ENCODE measurements at regions not wholly inside any gene's neighbourhood (a gene's known extent, or its start where the extent isn't known, plus 50 kb on each side); places are given as distances from the start of the nearest gene placed in this dataset.

DNA sequence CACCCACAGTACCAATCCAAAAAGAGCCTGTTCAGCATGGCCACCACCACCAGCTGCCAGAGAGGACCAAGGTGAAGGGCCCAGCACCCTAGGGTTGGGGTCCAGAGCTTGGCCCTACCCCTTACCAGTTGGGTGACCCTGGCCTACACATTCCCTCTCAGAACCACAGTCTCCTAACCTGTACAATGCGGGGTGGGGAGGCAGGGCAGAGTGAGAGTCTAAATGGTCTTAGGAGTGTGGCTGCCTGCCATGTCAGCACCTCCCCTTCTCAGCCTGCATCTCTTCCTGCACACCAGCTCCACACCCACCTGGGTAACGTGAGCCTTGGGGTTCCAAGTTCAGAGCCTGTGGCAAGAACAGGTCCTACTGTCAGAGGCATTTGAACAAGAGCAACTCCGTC, 92.2 kb downstream of the C5orf15 start:
- H3K27ac ChIP-seq = no peak overlapping the region
- peaks cover 21 to 26% (median 24%) of the 10 kb centered on the region in 10 experiments for H3K4me1 ChIP-seq
- H3K36me3 ChIP-seq = no peaks in the 10 kb centered on the region
- TF ChIP-seq Cebpa-rat (IDR thresholded peaks at IDR 0.05) = no peak
- H4K20me1 ChIP-seq = no peaks in the 10 kb centered on the region
- H3K4me2 ChIP-seq = no peak overlapping the region
- no peak overlapping the region for H3K4me3 ChIP-seq
- no peaks in the 10 kb centered on the region for H3K27me3 ChIP-seq
- H3K9ac ChIP-seq = no peak overlapping the region
- peaks cover 0 to 22% (median 10%) of the 10 kb centered on the region in 11 experiments; a peak in 14 of 22 replicates for H3K9me3 ChIP-seq (replicated peaks in 1 of 11)

DNA sequence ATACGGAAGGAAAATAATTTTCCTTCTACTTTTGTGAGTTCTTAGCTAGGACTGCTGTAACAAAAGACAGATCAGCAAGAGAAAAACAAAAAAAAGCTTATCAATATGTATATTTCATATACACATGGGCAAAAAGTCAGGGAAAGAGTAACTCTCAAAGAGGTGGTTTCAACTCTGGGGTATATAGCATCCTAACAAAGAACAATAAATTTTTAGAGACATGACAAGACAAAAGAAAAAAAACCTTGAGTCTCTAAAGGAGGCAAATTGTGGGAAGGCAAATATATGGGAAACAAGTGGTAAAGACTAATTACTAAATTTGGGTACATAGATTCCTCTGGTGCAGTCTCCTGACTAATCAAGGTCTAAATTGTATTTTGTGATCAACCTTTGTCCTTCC, 93.2 kb downstream of the C5orf15 start:
- no peak for TF ChIP-seq Cebpa-rat (IDR thresholded peaks at IDR 0.05)
- Histone ChIP-seq H3K4me2 (peak overlapping the region in 4 of 11 experiments; percentile 24 to 60 (median 58); a peak in 5 of 22 replicates), H3K4me3 (no peak overlapping the region), H3K27ac (no peak overlapping the region), H3K36me3 (no peaks in the 10 kb centered on the region), H3K9ac (no peak overlapping the region), H3K9me3 (replicated peaks in 1 of 11) (peaks cover 0 to 22% (median 10%) of the 10 kb centered on the region in 11 experiments; a peak in 14 of 22 replicates), H3K27me3 (no peaks in the 10 kb centered on the region), H4K20me1 (no peaks in the 10 kb centered on the region), H3K4me1 (peaks cover 22 to 28% (median 25%) of the 10 kb centered on the region in 10 experiments)

DNA sequence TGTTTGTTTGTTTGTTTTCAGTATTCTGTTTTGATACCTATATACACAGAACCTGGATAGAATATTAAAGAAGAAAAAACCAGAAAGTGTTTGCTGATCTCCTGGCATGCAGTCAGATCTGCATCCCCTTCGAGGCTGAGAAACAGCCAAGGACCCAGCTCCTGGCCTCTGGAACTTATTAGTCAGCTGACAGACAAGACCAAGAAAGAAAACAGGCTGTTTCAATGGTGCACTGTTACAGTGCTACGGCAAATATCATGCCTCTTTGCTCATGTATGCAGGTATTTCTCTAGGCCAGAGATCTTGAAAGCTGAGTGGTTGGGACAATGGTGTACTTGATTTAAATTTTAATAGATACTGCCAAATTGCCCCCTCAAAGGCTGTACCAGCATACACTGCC, 95.0 kb downstream of the C5orf15 start:
- H3K9me3 ChIP-seq (replicated peaks in 1 of 11) = peaks cover 0 to 22% (median 10%) of the 10 kb centered on the region in 11 experiments; a peak in 14 of 22 replicates
- no peak overlapping the region for H3K4me3 ChIP-seq
- no peak overlapping the region for H3K4me2 ChIP-seq
- H3K27ac ChIP-seq = no peak overlapping the region
- H4K20me1 ChIP-seq = no peaks in the 10 kb centered on the region
- no peaks in the 10 kb centered on the region for H3K27me3 ChIP-seq
- H3K9ac ChIP-seq = no peak overlapping the region
- no peaks in the 10 kb centered on the region for H3K36me3 ChIP-seq
- no peak for TF ChIP-seq Cebpa-rat (IDR thresholded peaks at IDR 0.05)
- H3K4me1 ChIP-seq = peaks cover 30 to 41% (median 35%) of the 10 kb centered on the region in 10 experiments

DNA sequence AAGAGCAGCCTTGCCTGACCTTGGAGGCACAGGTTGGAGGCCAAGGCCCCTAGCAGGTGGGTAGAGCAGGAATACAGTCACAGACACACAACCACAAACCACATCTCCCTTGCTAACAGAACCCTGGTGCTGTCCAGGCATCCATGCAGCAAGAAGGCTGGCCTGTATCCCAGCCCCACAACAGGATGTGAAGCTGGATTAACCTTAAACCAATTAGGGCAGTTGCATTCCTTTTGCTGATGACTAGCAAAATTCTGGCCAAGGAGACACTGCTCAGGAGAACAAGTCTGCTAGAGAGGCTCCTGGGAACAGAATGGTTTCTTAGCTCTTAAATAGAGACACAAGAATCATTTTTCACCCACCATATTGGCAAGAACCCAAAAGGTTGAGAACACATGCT, 97.8 kb downstream of the C5orf15 start:
- Histone ChIP-seq H4K20me1 (no peaks in the 10 kb centered on the region), H3K4me3 (no peak overlapping the region), H3K4me1 (peaks cover 57 to 67% (median 62%) of the 10 kb centered on the region in 10 experiments), H3K4me2 (peak overlapping the region in 9 of 11 experiments; percentile 7 to 65 (median 48); a peak in 15 of 22 replicates), H3K27me3 (no peaks in the 10 kb centered on the region), H3K9ac (no peak overlapping the region), H3K27ac (no peak overlapping the region), H3K36me3 (no peaks in the 10 kb centered on the region), H3K9me3 (replicated peaks in 1 of 11) (peaks cover 0 to 18% (median 5%) of the 10 kb centered on the region in 11 experiments; a peak in 14 of 22 replicates)
- TF ChIP-seq Cebpa-rat (IDR thresholded peaks at IDR 0.05) = no peak

GRCh38 chr5:133869519-133870335, 98.7 kb downstream of the C5orf15 start:
- H4K20me1 ChIP-seq = no peaks in the 10 kb centered on the region
- H3K27me3 ChIP-seq = no peaks in the 10 kb centered on the region
- H3K4me1 ChIP-seq = peaks cover 52 to 76% (median 69%) of the 10 kb centered on the region in 10 experiments
- peak overlapping the region in 9 of 11 experiments; percentile 37 to 65 (median 50); a peak in 12 of 22 replicates for H3K4me2 ChIP-seq
- no peak overlapping the region for H3K4me3 ChIP-seq
- 0 out of 22 replicates have a peak overlapping the region, but pooled peaks of 1 of the 11 experiments have one; percentile 10 for H3K9ac ChIP-seq
- TF ChIP-seq Cebpa-rat (IDR thresholded peaks at IDR 0.05) = no peak
- H3K27ac ChIP-seq = no peak overlapping the region
- H3K36me3 ChIP-seq = no peaks in the 10 kb centered on the region
- H3K9me3 ChIP-seq (replicated peaks in 1 of 11) = peaks cover 0 to 8% (median 0%) of the 10 kb centered on the region in 11 experiments; a peak in 3 of 22 replicates

DNA sequence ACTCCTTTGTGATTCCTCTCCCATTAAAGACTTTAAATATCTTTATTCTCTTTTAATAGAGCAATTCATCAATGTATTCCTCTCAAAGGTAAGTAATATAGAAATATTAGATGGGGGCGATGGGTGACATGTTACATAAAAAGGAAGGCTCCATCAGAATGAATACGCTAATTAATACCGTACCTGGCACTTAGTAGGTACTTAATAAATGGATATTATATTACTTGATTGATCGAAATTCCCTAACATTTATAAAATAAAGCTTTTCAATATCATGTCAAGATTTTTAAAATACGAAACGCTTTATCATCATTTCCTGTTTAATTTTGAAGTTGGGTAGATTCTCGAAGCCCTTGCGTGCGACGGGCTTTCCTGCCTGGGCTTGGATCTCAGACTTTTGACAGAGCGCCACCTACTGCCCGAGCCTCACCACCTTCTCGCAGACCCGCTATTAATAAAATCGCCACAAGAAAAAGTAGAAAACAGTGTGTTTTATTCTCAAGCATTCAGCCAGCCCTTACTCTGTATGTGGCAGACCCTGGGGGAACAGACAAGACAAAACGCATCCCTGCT, 99.4 kb downstream of the C5orf15 start:
- H3K36me3 ChIP-seq = no peaks in the 10 kb centered on the region
- 0 out of 22 replicates have a peak overlapping the region, but pooled peaks of 1 of the 11 experiments have one; percentile 10 for H3K9ac ChIP-seq
- no peaks in the 10 kb centered on the region for H3K27me3 ChIP-seq
- peak overlapping the region in 10 of 11 experiments; percentile 4 to 78 (median 44); a peak in 13 of 22 replicates for H3K4me2 ChIP-seq
- H4K20me1 ChIP-seq = no peaks in the 10 kb centered on the region
- TF ChIP-seq Cebpa-rat (IDR thresholded peaks at IDR 0.05) = no peak
- no peak overlapping the region for H3K27ac ChIP-seq
- no peak overlapping the region for H3K4me3 ChIP-seq
- H3K4me1 ChIP-seq = peaks cover 45 to 78% (median 73%) of the 10 kb centered on the region in 10 experiments
- H3K9me3 ChIP-seq (replicated peaks in 1 of 11) = peaks cover 0 to 7% (median 0%) of the 10 kb centered on the region in 11 experiments; a peak in 2 of 22 replicates

GRCh38 chr5:133867851-133868545, 100.4 kb downstream of the C5orf15 start:
- Histone ChIP-seq H3K4me2 (peak overlapping the region; percentile 66 to 82 (median 73)), H3K9ac (no peak overlapping the region), H3K36me3 (no peaks in the 10 kb centered on the region), H3K4me3 (no peak overlapping the region), H3K4me1 (peaks cover 43 to 84% (median 74%) of the 10 kb centered on the region in 10 experiments), H3K27ac (no peak overlapping the region), H3K27me3 (no peaks in the 10 kb centered on the region), H3K9me3 (replicated peaks in 1 of 11) (no peaks in the 10 kb centered on the region), H4K20me1 (no peaks in the 10 kb centered on the region)
- no peak for TF ChIP-seq Cebpa-rat (IDR thresholded peaks at IDR 0.05)

- H3K4me1 ChIP-seq = peaks cover 43 to 88% (median 74%) of the 10 kb centered on the region in 10 experiments
- no peak overlapping the region for H3K4me3 ChIP-seq
- no peaks in the 10 kb centered on the region for H3K9me3 ChIP-seq (replicated peaks in 1 of 11)
- no peaks in the 10 kb centered on the region for H3K36me3 ChIP-seq
- H3K27me3 ChIP-seq = no peaks in the 10 kb centered on the region
- H3K9ac ChIP-seq = 0 out of 22 replicates have a peak overlapping the region, but pooled peaks of 1 of the 11 experiments have one; percentile 24
- TF ChIP-seq Cebpa-rat (IDR thresholded peaks at IDR 0.05) = no peak
- 0 out of 22 replicates have a peak overlapping the region, but pooled peaks of 1 of the 11 experiments have one; percentile 7 for H3K27ac ChIP-seq
- H3K4me2 ChIP-seq = peak overlapping the region; percentile 66 to 82 (median 73)
- no peaks in the 10 kb centered on the region for H4K20me1 ChIP-seq
These were observed 101.1 kb downstream of the C5orf15 start for GRCh38 chr5:133867341-133867740.

Data from BLaER1 treated with 17β-estradiol and CSF1 and Interleukin-3, amounts not matched to agents 10 nM and 100 nM (cell line).